ENCODE measurements at regions not wholly inside any gene's neighbourhood (a gene's known extent, or its start where the extent isn't known, plus 50 kb on each side); places are given as distances from the start of the nearest gene placed in this dataset.

GRCh38 chr19:30630289-30631032 is 258.3 kb downstream of the ZNF536 start:
- TF ChIP-seq CTCF (IDR thresholded peaks at IDR 0.05) (no peak), POLR2A (IDR thresholded peaks at IDR 0.05) (no peak)
